Left ventricle myocardium inferior (tissue), 1 donor: ENCODE measurements at regions not wholly inside any gene's neighbourhood (a gene's known extent, or its start where the extent isn't known, plus 50 kb on each side); places are given as distances from the start of the nearest gene placed in this dataset.

Experiments used
- DNase-seq: peaks from one replicate; pipeline ENCODE4 v3.0.0-alpha.2; 2020
- H3K27ac ChIP-seq: fragments of 200-600 bp; replicated peaks from 2 replicates; pipeline ENCODE4 v1.8.0; 2021
- H3K27me3 ChIP-seq: fragments of 200-600 bp; 2 replicates; pipeline ENCODE4 v1.8.0; 2021; ENCODE audit warnings: low read depth
- H3K36me3 ChIP-seq: fragments of 200-600 bp; 2 replicates; pipeline ENCODE4 v1.8.0; 2021
- H3K4me1 ChIP-seq: fragments of 200-600 bp; 2 replicates; pipeline ENCODE4 v1.8.0; 2021
- H3K4me3 ChIP-seq: fragments of 200-600 bp; 2 replicates; pipeline ENCODE4 v1.8.0; 2021; ENCODE audit warnings: mild to moderate bottlenecking, moderate library complexity
- H3K9me3 ChIP-seq: fragments of 200-600 bp; replicated peaks from 2 replicates; pipeline ENCODE4 v1.8.0; 2021
- CTCF ChIP-seq: fragments of 200-600 bp; IDR thresholded peaks from 2 replicates; pipeline ENCODE4 v1.8.0; 2021; ENCODE audit warnings: antibody characterized with exemption, mild to moderate bottlenecking, borderline replicate concordance
- intact Hi-C: fragments of 100-400 bp; cut with micrococcal nuclease; formaldehyde crosslinking; loops from one replicate; pipeline ENCODE4 v1.11.0; 2022
- donor health status: DM: no; HTN: yes; CAD: no; lungs with severe emphysema.

DNA sequence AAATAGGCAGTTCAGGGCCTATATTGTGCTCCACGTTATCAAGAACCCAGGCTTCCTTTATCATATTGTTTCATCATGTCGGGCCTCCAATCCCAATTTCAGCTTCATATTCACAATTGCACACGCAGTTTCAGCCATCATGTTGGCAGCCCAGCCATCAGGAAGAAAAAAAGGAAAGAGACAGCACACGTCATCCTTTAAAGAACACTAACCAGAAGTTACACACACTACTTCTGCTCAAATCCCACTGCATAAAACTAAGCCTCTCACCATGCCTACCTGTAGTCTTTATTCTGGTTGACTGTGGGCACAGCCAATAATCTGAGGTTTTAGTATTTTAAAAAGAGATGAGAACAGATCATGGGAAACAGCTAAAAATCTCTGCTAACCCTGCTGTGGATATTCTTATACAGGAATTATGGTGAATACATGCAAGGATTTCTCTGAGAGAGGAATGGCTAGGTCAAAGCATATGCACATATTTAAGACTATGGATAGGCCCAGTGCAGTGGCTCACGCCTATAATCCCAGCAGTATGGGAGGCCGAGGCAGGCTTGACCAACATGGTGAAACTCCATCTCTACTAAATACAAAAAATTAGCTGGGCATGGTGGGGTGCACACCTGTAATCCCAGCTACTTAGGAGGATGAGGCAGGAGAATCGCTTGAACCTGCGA is 534.4 kb downstream of the ETV1 start:
- intact Hi-C loops, result no loop called here

GRCh38 chr7:13457790-13458189 is 531.7 kb downstream of the ETV1 start:
- intact Hi-C loops, result no loop called here
- H3K4me3 ChIP-seq, result no peak overlapping the region
- no peaks in the 10 kb centered on the region for H3K27me3 ChIP-seq
- H3K9me3 ChIP-seq, result no peaks in the 10 kb centered on the region
- H3K4me1 ChIP-seq, result peaks cover 5% of the 10 kb centered on the region
- DNase-seq, result no peak
- no peak for TF ChIP-seq CTCF
- H3K27ac ChIP-seq, result no peak overlapping the region
- H3K36me3 ChIP-seq, result no peaks in the 10 kb centered on the region

More for the DNA sequence above, 534.4 kb downstream of the ETV1 start:
- no peak overlapping the region for H3K27ac ChIP-seq
- peaks cover 5% of the 10 kb centered on the region for H3K4me1 ChIP-seq
- H3K36me3 ChIP-seq, result no peaks in the 10 kb centered on the region
- DNase-seq, result no peak
- no peak for TF ChIP-seq CTCF
- no peaks in the 10 kb centered on the region for H3K27me3 ChIP-seq
- H3K4me3 ChIP-seq, result no peak overlapping the region
- H3K9me3 ChIP-seq, result no peaks in the 10 kb centered on the region

DNA sequence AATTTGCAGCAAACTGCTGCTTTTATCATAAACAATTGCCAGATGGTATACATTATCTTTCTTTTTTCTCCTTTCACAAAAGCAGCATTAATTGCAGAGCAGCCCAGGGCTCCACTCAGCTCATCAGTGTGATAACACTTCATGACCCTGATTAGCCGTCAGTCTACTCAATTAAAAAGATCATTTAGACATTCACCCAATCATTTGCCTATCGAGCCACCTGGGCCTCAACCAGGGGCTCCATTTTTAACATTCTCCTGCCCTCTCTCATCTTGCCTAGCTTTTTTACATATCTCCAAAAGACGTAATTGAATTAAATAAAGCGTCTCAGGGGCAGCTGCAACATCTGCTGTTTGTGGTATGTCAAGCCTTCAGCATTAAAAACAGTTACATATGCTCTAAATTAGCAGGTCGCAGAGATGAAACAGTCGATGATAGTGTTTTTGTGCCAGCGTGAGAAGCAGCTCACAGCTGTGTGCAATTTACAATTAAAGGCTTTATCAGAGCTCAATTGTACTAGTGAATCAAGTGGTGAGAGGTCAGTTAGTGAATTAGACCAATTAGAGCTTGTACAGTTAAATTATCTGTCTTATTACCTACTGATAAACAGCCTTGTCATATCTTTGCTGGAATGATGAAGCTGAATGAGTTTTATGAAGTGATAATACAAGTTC is 522.5 kb downstream of the ETV1 start:
- intact Hi-C loops, result no loop called here
- Histone ChIP-seq H3K9me3 (peaks cover 6% of the 10 kb centered on the region), H3K27me3 (no peaks in the 10 kb centered on the region), H3K27ac (no peak overlapping the region), H3K4me3 (no peak overlapping the region), H3K36me3 (no peaks in the 10 kb centered on the region), H3K4me1 (no peaks in the 10 kb centered on the region)
- no peak for DNase-seq
- no peak for TF ChIP-seq CTCF

- Histone ChIP-seq H3K36me3 (no peaks in the 10 kb centered on the region), H3K27me3 (no peaks in the 10 kb centered on the region), H3K4me1 (no peaks in the 10 kb centered on the region), H3K9me3 (no peaks in the 10 kb centered on the region), H3K4me3 (no peak overlapping the region), H3K27ac (no peak overlapping the region)
- intact Hi-C loops, result no loop called here
- TF ChIP-seq CTCF, result no peak
- DNase-seq, result no peak
Measured at GRCh38 chr7:13476881-13477444, 512.5 kb downstream of the ETV1 start.

- H3K27ac ChIP-seq, result no peak overlapping the region
- no peak for TF ChIP-seq CTCF
- intact Hi-C loops, result no loop called here
Measured at GRCh38 chr7:13489386-13489785, 500.1 kb downstream of the ETV1 start.

More at GRCh38 chr7:13489386-13489785, 500.1 kb downstream of the ETV1 start:
- no peak for DNase-seq
- H3K9me3 ChIP-seq, result peaks cover 3% of the 10 kb centered on the region
- H3K4me3 ChIP-seq, result no peak overlapping the region
- H3K36me3 ChIP-seq, result no peaks in the 10 kb centered on the region
- H3K4me1 ChIP-seq, result no peaks in the 10 kb centered on the region
- no peaks in the 10 kb centered on the region for H3K27me3 ChIP-seq
